SU-DHL-6 (cell line): ENCODE measurements at regions not wholly inside any gene's neighbourhood (a gene's known extent, or its start where the extent isn't known, plus 50 kb on each side); places are given as distances from the start of the nearest gene placed in this dataset.

Experiments used
- CTCF ChIP-seq: fragments of 200-600 bp; sonication (generic); IDR thresholded peaks from one replicate; pipeline ENCODE4 v1.5.1; 2017; ENCODE audit warnings: antibody characterized with exemption, mild to moderate bottlenecking, low read length, moderate library complexity; ENCODE audit not compliant: insufficient read depth, poor library complexity, severe bottlenecking
- EZH2phosphoT487 ChIP-seq: fragments of 200-600 bp; sonication (generic), shearing (Covaris generic); conservative IDR thresholded peaks from 2 replicates; pipeline ENCODE4 v1.6.1; 2018; ENCODE audit warnings: mild to moderate bottlenecking, antibody characterized with exemption, low read length, moderate library complexity, mixed read lengths

GRCh38 chr12:88790231-88790630 lies 210.0 kb upstream of the KITLG start:
- TF ChIP-seq CTCF (no peak), EZH2phosphoT487 (no peak)
